Hepatocyte (in vitro differentiated cells): ENCODE measurements at regions not wholly inside any gene's neighbourhood (a gene's known extent, or its start where the extent isn't known, plus 50 kb on each side); places are given as distances from the start of the nearest gene placed in this dataset.

Experiments used
- CTCF ChIP-seq: fragments of 200-600 bp; sonication (generic); IDR thresholded peaks from 2 replicates; pipeline ENCODE4 v1.5.1; 2016; ENCODE audit warnings: antibody characterized with exemption, mild to moderate bottlenecking; ENCODE audit not compliant: poor library complexity
- EZH2phosphoT487 ChIP-seq: fragments of 200-600 bp; sonication (generic); IDR thresholded peaks from one replicate; pipeline ENCODE4 v1.6.1; 2018; ENCODE audit warnings: antibody characterized with exemption, mild to moderate bottlenecking, low read depth, moderate library complexity; ENCODE audit not compliant: unreplicated experiment, severe bottlenecking

DNA sequence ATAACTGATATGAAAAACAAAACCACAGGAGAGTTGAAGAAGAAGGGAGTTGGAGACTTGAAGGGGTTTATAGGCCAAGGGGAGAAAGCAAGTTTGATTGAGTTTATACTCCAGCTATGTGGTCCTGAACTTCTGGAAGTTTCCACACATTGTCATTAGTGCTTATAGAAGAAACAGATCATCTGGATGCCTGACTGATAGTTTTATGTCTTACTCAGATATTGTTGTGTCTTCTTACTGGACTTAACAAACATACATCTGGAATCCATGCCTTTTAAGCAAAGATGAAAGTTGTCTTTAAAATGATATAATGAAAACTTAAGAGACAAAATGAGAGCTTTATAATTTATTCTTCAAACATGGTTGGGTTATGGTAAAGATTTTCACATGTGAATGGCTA is 101.3 kb upstream of the FZD8 start:
- TF ChIP-seq CTCF (no peak), EZH2phosphoT487 (no peak)
